Naive B cell (primary cell): ENCODE measurements at regions not wholly inside any gene's neighbourhood (a gene's known extent, or its start where the extent isn't known, plus 50 kb on each side); places are given as distances from the start of the nearest gene placed in this dataset.
"Not testable (repeated sequence)": the region's sequence is repeated elsewhere in the genome, so short reads cannot be mapped to it uniquely, and the experiment has no call there.

ENCODE experiments used
- ATAC-seq, 2 donors: fragments of 150-1000 bp; cut with Tn5 transposase; 2 replicates each; pipeline ENCODE4 v1.10.0; 2021; ENCODE audit warnings: low read depth in 2 of 2, mild to moderate bottlenecking in 2 of 2, moderate library complexity in 2 of 2
- DNase-seq: peaks from one replicate; pipeline ENCODE4 v3.0.0; 2022
- H3K27ac Mint-ChIP-seq, 6 donors: one replicate each; pipeline ENCODE4 v1.8.0; 2020 to 2022; ENCODE audit warnings: mild to moderate bottlenecking in 6 of 6, mixed read lengths in 6 of 6, moderate library complexity in 5 of 6, inconsistent platforms in 2 of 6
- H3K27me3 Mint-ChIP-seq, 3 donors: one replicate each; pipeline ENCODE4 v1.8.0; 2021 to 2022; ENCODE audit warnings: mixed read lengths in 3 of 3, mild to moderate bottlenecking in 1 of 3
- H3K36me3 Mint-ChIP-seq, 2 donors: one replicate each; pipeline ENCODE4 v1.8.0; 2020 to 2022; ENCODE audit warnings: mixed read lengths in 2 of 2, inconsistent platforms in 1 of 2, mild to moderate bottlenecking in 1 of 2
- H3K4me1 Mint-ChIP-seq, 3 donors: one replicate each; pipeline ENCODE4 v1.8.0; 2020 to 2022; ENCODE audit warnings: mixed read lengths in 3 of 3, inconsistent platforms in 1 of 3, mild to moderate bottlenecking in 1 of 3, moderate library complexity in 1 of 3
- H3K4me3 Mint-ChIP-seq, 8 donors: one replicate each; pipeline ENCODE4 v1.8.0; 2020 to 2022; ENCODE audit warnings: mild to moderate bottlenecking in 8 of 8, mixed read lengths in 8 of 8, moderate library complexity in 8 of 8, inconsistent platforms in 2 of 8
- H3K9me3 Mint-ChIP-seq, 7 donors: one replicate each; pipeline ENCODE4 v1.8.0; 2020 to 2022; ENCODE audit warnings: mixed read lengths in 7 of 7, mild to moderate bottlenecking in 5 of 7, inconsistent platforms in 2 of 7, moderate library complexity in 1 of 7

GRCh38 chr20:29787456-29787855, 1470.0 kb upstream of the DEFB115 start:
- not testable (repeated sequence) for DNase-seq, H3K27ac Mint-ChIP-seq, ATAC-seq, H3K4me3 Mint-ChIP-seq, H3K4me1 Mint-ChIP-seq, H3K27me3 Mint-ChIP-seq
- peaks cover 0 to 12% of the 10 kb centered on the region in 2 donors for H3K36me3 Mint-ChIP-seq
- peaks cover 14 to 39% (median 24%) of the 10 kb centered on the region in 7 donors for H3K9me3 Mint-ChIP-seq

- H3K36me3 Mint-ChIP-seq = peaks cover 0 to 12% of the 10 kb centered on the region in 2 donors
- H3K27me3 Mint-ChIP-seq = no peaks in the 10 kb centered on the region
- H3K9me3 Mint-ChIP-seq = peaks cover 14 to 40% (median 26%) of the 10 kb centered on the region in 7 donors
- DNase-seq (no peak), ATAC-seq (no peak)
- H3K4me1 Mint-ChIP-seq = no peaks in the 10 kb centered on the region
- H3K27ac Mint-ChIP-seq = peak overlapping the region in 1 of 6 donors; percentile 66
- no peak overlapping the region for H3K4me3 Mint-ChIP-seq
Measured at GRCh38 chr20:29790510-29790909, 1467.0 kb upstream of the DEFB115 start.

DNA sequence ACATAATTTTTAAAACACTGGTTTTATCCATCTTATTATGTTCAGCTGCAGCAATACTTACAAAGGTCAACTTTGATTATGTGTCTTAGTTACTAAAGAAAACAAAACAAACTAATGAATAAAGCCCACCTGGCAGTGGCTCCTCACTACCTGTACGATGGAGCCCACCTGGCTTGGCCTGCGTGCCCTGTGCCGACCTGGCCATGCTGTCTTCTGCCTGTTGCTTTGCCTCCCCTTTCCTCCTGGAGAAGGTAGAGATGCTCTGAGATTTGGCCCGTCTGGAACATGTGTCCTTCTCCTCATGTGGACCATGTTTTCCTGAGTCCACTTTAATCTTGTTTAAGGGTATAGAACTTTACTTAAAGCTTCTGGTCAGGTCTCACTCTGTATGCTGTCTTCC, 1426.0 kb upstream of the DEFB115 start:
- H3K27me3 Mint-ChIP-seq, H3K4me3 Mint-ChIP-seq, H3K27ac Mint-ChIP-seq, H3K36me3 Mint-ChIP-seq, DNase-seq, H3K4me1 Mint-ChIP-seq, ATAC-seq: not testable (repeated sequence)
- H3K9me3 Mint-ChIP-seq = peaks cover 2 to 20% (median 14%) of the 10 kb centered on the region in 7 donors

GRCh38 chr20:29868014-29868413, 1389.5 kb upstream of the DEFB115 start:
- not testable (repeated sequence) for DNase-seq, ATAC-seq, H3K4me1 Mint-ChIP-seq, H3K27me3 Mint-ChIP-seq, H3K36me3 Mint-ChIP-seq, H3K4me3 Mint-ChIP-seq
- Mint-ChIP-seq H3K27ac (peak overlapping the region in 1 of 6 donors; percentile 3), H3K9me3 (peaks cover 2 to 21% (median 15%) of the 10 kb centered on the region in 7 donors)

- H3K36me3 Mint-ChIP-seq, H3K4me3 Mint-ChIP-seq, ATAC-seq, DNase-seq, H3K27ac Mint-ChIP-seq, H3K27me3 Mint-ChIP-seq, H3K4me1 Mint-ChIP-seq: not testable (repeated sequence)
- H3K9me3 Mint-ChIP-seq = peaks cover 2 to 25% (median 18%) of the 10 kb centered on the region in 7 donors
Measured at GRCh38 chr20:29868688-29869087, 1388.8 kb upstream of the DEFB115 start.

GRCh38 chr20:29871816-29872215, 1385.6 kb upstream of the DEFB115 start:
- H3K27ac Mint-ChIP-seq, DNase-seq, H3K27me3 Mint-ChIP-seq, H3K4me3 Mint-ChIP-seq, ATAC-seq, H3K4me1 Mint-ChIP-seq: not testable (repeated sequence)
- Mint-ChIP-seq H3K36me3 (peaks cover 2 to 19% of the 10 kb centered on the region in 2 donors), H3K9me3 (peaks cover 11 to 41% (median 24%) of the 10 kb centered on the region in 7 donors)

DNA sequence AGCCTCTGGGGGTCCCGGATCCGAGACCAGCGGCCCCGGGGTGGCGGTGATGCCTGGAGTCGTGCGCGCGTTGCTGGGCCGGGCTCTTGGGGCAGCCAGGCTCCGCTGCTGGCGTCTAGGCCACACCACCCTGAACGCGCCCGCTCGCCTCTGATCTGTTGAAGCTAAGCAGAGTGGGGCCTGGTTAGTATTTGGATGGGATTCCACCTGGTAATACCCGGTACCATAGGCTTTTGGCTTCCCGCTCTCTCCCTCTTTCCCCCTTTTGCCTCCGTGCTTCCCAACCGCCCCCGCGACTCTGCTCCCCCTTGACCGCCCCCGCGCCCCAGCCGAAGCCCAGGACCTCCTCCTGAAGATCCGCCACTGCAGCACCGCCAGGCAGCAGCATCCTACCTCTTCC, 1383.5 kb upstream of the DEFB115 start:
- Mint-ChIP-seq H3K4me3 (no peak overlapping the region), H3K9me3 (peaks cover 11 to 49% (median 35%) of the 10 kb centered on the region in 7 donors), H3K36me3 (peaks cover 5 to 32% of the 10 kb centered on the region in 2 donors), H3K4me1 (peaks cover 0 to 12% (median 6%) of the 10 kb centered on the region in 3 donors), H3K27me3 (no peaks in the 10 kb centered on the region), H3K27ac (no peak overlapping the region)
- ATAC-seq (no peak), DNase-seq (no peak)

DNA sequence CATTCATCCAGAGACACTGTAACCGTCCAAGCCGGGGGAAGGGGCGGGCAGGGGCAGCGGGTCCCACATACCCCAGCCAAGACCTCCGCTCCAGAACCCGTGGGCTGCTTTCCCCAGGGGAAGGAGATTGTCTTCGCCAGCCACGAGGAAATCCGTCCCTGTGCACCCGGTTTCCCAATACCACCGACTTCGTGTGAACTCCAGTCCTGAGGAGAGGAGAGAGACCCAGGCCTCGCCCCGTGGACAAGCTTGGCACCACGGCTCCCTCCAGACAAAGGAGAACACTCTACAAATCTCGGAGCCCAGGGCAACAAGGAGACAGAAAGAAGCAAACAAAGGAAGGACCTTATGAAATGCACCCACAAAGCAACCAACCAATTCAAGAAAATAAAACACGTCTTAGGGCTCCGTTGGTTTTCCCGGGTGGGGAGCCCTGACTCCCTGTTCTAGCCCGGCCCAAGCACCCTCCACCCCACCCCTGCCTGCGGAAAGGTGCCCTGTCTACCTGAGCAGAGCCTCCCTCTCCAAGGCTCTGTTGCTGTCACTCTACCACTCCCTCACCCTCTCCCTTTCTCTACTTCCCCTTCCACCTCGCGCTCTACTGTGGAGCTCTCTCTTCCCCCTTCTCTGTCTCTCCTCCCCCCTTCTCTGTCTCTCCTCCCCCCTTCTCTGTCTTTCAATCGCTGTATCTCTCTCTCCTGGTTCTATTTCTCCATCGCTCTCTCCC, 1382.8 kb upstream of the DEFB115 start:
- peaks cover 11 to 43% (median 36%) of the 10 kb centered on the region in 7 donors for H3K9me3 Mint-ChIP-seq
- ATAC-seq (no peak), DNase-seq (no peak)
- no peaks in the 10 kb centered on the region for H3K27me3 Mint-ChIP-seq
- H3K4me1 Mint-ChIP-seq = peaks cover 0 to 12% (median 6%) of the 10 kb centered on the region in 3 donors
- H3K4me3 Mint-ChIP-seq = no peak overlapping the region
- no peak overlapping the region for H3K27ac Mint-ChIP-seq
- peaks cover 5 to 32% of the 10 kb centered on the region in 2 donors for H3K36me3 Mint-ChIP-seq

- Mint-ChIP-seq H3K36me3 (peaks cover 5 to 32% of the 10 kb centered on the region in 2 donors), H3K9me3 (peaks cover 11 to 43% (median 38%) of the 10 kb centered on the region in 7 donors), H3K4me1 (peaks cover 0 to 12% (median 6%) of the 10 kb centered on the region in 3 donors)
- ATAC-seq, H3K4me3 Mint-ChIP-seq, H3K27ac Mint-ChIP-seq, DNase-seq, H3K27me3 Mint-ChIP-seq: not testable (repeated sequence)
Measured at GRCh38 chr20:29875321-29876083, 1382.0 kb upstream of the DEFB115 start.

DNA sequence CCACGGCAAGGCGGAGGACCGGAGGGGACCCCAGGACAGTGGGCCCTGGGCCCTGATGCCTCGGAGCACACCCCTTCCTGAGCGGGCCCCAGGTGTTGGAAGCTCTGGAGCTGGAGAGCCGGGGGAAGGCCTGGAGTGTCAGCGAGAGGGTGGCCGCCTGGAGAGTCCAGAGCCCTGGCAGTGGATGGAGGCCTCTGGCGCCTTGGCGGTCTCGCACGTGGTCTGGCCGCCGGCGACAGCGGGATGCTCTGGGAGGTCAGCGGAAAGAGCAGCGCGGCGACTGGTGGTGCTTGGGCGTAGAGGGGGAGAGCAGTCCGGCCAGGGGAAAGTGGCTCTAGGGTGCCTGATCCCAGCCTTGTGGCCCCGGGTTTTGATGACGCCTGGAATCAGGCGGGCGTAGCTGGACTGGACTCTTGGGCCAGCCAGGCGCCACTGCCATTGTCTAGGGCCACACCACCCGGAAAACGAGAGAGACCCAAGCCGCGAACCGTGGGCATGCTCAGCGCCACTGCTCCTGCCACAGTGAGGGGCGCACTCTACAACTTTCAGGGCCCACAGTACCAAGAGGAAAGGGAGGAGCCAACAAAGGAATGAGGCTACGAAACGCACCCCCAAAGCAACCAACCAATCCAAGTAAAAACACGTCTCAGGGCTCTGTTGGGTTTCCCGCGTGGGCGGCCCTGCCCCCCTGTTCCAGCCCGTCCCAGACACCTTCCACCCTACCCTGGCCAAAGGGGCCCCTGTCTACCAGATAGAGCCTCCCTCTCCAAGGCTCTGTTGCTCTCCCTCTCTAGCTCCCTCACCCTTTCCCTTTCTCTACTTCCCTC, 1381.2 kb upstream of the DEFB115 start:
- not testable (repeated sequence) for H3K4me3 Mint-ChIP-seq, H3K27me3 Mint-ChIP-seq, ATAC-seq, H3K27ac Mint-ChIP-seq, DNase-seq
- Mint-ChIP-seq H3K9me3 (peaks cover 11 to 45% (median 39%) of the 10 kb centered on the region in 7 donors), H3K4me1 (peaks cover 0 to 12% (median 6%) of the 10 kb centered on the region in 3 donors), H3K36me3 (peaks cover 5 to 32% of the 10 kb centered on the region in 2 donors)

DNA sequence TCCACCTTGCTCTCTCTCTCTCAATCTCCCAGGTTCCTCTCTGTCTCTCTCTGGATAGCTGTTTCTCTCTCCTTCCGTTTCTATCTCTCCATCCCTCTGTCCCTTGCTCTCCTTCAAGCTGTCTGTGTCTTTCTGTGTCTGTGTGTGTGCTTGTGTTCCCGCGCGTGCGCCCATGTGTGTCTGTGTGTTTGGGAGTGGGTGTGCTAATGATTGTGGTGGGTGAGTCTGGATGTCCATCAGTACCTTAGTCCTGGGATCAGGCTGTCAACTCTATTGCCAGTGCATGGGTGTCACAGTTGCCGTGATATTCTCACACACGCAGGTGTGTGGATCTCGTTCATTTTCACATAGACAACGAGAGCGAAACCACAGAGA, 1380.6 kb upstream of the DEFB115 start:
- H3K27ac Mint-ChIP-seq = no peak overlapping the region
- DNase-seq (no peak), ATAC-seq (no peak)
- H3K36me3 Mint-ChIP-seq = peaks cover 5 to 32% of the 10 kb centered on the region in 2 donors
- peaks cover 11 to 45% (median 40%) of the 10 kb centered on the region in 7 donors for H3K9me3 Mint-ChIP-seq
- peaks cover 0 to 12% (median 6%) of the 10 kb centered on the region in 3 donors for H3K4me1 Mint-ChIP-seq
- no peaks in the 10 kb centered on the region for H3K27me3 Mint-ChIP-seq
- no peak overlapping the region for H3K4me3 Mint-ChIP-seq

DNA sequence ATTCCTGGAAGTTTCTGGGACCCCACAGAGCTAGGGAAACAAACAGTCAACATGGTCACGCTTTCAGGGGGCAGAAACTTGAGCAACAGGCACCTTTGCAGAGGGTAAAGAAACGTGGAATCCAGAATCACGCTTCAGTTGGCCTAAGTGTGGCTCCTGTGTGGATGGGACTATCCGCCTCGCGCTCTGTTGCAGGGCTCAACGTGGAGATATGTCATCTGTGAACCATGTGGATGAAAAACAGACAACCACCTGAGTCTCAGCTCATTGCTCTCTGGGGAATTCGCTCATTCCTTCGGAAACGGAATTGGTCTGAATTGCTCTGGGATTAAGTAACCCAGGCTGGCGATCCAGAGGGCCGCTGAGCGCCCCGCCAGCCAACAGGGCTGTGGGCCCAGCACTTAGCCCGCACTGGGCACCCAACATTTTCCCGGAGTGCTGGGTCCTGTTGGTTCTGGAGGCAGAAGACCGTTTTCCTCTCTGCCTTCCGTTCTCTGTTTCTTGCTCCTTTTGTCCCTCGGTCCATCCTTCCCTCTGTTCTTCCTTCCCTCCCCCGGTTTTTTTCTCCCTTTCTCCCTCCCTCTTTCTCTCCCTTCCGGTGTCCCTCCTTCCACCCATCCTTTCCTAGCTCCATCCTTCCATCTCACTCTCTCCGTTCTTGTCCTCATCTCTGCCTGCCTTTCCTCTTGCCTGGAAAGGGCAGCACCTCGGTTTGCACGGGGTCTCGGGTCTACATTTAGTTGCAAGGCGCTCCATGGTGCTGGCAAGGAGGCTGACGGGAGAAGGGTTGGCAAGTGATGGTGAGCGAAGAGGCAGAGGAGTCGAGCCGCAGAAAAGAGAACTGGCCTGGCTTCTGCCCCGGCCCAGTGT, 1379.8 kb upstream of the DEFB115 start:
- not testable (repeated sequence) for H3K27ac Mint-ChIP-seq, H3K27me3 Mint-ChIP-seq, DNase-seq, ATAC-seq
- Mint-ChIP-seq H3K4me1 (peaks cover 0 to 12% (median 6%) of the 10 kb centered on the region in 3 donors), H3K36me3 (peaks cover 5 to 32% of the 10 kb centered on the region in 2 donors), H3K4me3 (peak overlapping the region in 7 of 8 donors; percentile 29 to 87 (median 63)), H3K9me3 (peaks cover 14 to 49% (median 41%) of the 10 kb centered on the region in 7 donors)
